ENCODE measurements at regions not wholly inside any gene's neighbourhood (a gene's known extent, or its start where the extent isn't known, plus 50 kb on each side); places are given as distances from the start of the nearest gene placed in this dataset.

DNA sequence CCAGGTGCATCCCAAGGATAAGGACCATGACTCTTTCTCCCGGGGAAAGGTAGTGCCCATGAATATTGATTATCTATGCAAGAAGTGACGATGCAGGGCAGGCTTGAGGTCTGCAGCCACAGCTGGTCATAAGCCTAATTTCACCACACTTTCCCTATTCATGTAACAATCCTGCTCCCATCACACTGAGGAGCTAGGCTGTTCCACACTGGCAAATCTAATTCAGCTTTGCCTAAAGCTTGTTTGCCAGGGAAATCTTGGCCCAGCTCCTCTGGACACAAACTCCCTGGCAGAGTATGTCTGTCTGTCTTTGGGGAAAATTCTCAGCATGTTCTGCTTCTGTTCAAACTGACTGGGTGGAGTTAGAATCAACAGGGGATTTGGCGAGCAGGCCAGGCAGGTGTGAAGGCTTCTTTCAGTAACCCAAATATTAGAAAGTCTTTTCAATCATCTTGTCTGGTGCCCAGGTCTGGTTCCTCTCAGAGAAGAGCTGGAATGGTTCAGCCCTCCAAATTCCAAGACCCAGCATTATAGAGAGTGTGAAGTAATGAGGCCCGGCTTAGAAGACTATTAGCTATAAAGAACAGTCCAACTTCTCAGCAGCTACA lies 88.5 kb upstream of the SPDL1 start:
- DNase-seq (ENCODE audit: low spot score) (no peak), ATAC-seq (no peak)
- Mint-ChIP-seq H3K4me3 (no peak overlapping the region), H3K27ac (no peak overlapping the region), H3K27me3 (ENCODE audit: low read depth) (no peaks in the 10 kb centered on the region), H3K4me1 (no peaks in the 10 kb centered on the region), H3K9me3 (peaks cover 6% of the 10 kb centered on the region), H3K36me3 (no peaks in the 10 kb centered on the region)
- TF ChIP-seq, protein P1, sequence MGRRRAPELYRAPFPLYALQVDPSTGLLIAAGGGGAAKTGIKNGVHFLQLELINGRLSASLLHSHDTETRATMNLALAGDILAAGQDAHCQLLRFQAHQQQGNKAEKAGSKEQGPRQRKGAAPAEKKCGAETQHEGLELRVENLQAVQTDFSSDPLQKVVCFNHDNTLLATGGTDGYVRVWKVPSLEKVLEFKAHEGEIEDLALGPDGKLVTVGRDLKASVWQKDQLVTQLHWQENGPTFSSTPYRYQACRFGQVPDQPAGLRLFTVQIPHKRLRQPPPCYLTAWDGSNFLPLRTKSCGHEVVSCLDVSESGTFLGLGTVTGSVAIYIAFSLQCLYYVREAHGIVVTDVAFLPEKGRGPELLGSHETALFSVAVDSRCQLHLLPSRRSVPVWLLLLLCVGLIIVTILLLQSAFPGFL (CRISPR knock-in tag; IDR thresholded peaks at IDR 0.05; ENCODE audit: borderline replicate concordance), result no peak
- TF ChIP-seq, protein P2, sequence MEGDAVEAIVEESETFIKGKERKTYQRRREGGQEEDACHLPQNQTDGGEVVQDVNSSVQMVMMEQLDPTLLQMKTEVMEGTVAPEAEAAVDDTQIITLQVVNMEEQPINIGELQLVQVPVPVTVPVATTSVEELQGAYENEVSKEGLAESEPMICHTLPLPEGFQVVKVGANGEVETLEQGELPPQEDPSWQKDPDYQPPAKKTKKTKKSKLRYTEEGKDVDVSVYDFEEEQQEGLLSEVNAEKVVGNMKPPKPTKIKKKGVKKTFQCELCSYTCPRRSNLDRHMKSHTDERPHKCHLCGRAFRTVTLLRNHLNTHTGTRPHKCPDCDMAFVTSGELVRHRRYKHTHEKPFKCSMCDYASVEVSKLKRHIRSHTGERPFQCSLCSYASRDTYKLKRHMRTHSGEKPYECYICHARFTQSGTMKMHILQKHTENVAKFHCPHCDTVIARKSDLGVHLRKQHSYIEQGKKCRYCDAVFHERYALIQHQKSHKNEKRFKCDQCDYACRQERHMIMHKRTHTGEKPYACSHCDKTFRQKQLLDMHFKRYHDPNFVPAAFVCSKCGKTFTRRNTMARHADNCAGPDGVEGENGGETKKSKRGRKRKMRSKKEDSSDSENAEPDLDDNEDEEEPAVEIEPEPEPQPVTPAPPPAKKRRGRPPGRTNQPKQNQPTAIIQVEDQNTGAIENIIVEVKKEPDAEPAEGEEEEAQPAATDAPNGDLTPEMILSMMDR (IDR thresholded peaks at IDR 0.05), result no peak
- TF ChIP-seq HMGA2 (CRISPR knock-in tag; IDR thresholded peaks at IDR 0.05) (no peak), GTF2I (CRISPR knock-in tag; conservative IDR thresholded peaks at IDR 0.05) (no peak), GRHL2 (CRISPR knock-in tag; IDR thresholded peaks at IDR 0.05; ENCODE audit: insufficient replicate concordance, severe bottlenecking) (no peak), ZNF671 (CRISPR knock-in tag; IDR thresholded peaks at IDR 0.05) (no peak), NFYB (CRISPR knock-in tag; conservative IDR thresholded peaks at IDR 0.05; ENCODE audit: low read depth) (no peak), SP1 (CRISPR knock-in tag; conservative IDR thresholded peaks at IDR 0.05) (no peak), FOXP1 (CRISPR knock-in tag; IDR thresholded peaks at IDR 0.05; ENCODE audit: borderline replicate concordance) (no peak), JAZF1 (CRISPR knock-in tag; IDR thresholded peaks at IDR 0.05) (no peak), ESRRA (CRISPR knock-in tag; IDR thresholded peaks at IDR 0.05; ENCODE audit: borderline replicate concordance) (no peak), ZNF423 (CRISPR knock-in tag; IDR thresholded peaks at IDR 0.05) (no peak), NR1H2 (CRISPR knock-in tag; IDR thresholded peaks at IDR 0.05) (no peak), MXD4 (CRISPR knock-in tag; IDR thresholded peaks at IDR 0.05; ENCODE audit: borderline replicate concordance) (no peak), JUN (CRISPR knock-in tag; IDR thresholded peaks at IDR 0.05) (no peak)
- TF ChIP-seq, protein P3, sequence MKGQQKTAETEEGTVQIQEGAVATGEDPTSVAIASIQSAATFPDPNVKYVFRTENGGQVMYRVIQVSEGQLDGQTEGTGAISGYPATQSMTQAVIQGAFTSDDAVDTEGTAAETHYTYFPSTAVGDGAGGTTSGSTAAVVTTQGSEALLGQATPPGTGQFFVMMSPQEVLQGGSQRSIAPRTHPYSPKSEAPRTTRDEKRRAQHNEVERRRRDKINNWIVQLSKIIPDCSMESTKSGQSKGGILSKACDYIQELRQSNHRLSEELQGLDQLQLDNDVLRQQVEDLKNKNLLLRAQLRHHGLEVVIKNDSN (CRISPR knock-in tag; IDR thresholded peaks at IDR 0.05), result no peak
- TF ChIP-seq, protein P4, sequence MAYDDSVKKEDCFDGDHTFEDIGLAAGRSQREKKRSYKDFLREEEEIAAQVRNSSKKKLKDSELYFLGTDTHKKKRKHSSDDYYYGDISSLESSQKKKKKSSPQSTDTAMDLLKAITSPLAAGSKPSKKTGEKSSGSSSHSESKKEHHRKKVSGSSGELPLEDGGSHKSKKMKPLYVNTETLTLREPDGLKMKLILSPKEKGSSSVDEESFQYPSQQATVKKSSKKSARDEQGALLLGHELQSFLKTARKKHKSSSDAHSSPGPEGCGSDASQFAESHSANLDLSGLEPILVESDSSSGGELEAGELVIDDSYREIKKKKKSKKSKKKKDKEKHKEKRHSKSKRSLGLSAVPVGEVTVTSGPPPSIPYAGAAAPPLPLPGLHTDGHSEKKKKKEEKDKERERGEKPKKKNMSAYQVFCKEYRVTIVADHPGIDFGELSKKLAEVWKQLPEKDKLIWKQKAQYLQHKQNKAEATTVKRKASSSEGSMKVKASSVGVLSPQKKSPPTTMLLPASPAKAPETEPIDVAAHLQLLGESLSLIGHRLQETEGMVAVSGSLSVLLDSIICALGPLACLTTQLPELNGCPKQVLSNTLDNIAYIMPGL (CRISPR knock-in tag; IDR thresholded peaks at IDR 0.05), result no peak
- POLR2A ChIA-PET, result no interaction called here
- CTCF ChIA-PET, result no interaction called here

DNA sequence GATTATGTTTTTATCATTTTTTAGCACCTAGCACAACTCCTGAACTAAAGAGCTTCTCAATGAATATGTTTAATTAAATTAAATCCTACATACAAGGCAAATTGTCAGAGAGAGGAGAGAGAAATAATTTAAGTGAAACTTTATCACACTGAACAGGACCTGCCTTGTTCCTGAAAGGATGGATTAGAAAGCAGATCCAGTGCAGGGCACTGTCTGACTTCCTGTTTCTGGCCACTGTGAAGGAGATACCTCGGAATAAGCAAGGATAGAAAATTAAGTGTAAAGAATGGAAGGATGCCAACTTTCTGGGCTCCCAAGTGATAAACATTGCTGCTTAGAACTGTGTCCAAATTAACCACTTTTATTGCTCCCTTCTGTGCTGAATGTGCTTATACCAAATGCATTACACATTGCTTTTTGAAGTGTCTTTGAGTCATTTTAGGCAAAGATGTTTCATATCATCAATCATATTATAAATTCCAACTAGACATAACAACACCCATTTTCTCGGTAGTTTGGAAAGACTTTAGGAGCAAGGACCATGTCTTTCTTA lies 89.1 kb upstream of the SPDL1 start:
- ATAC-seq (no peak), DNase-seq (ENCODE audit: low spot score) (no peak)
- ChIA-PET POLR2A (no interaction called here), CTCF (no interaction called here)
- Mint-ChIP-seq H3K27me3 (ENCODE audit: low read depth) (no peaks in the 10 kb centered on the region), H3K4me1 (no peaks in the 10 kb centered on the region), H3K4me3 (no peak overlapping the region), H3K36me3 (no peaks in the 10 kb centered on the region), H3K27ac (no peak overlapping the region), H3K9me3 (peaks cover 6% of the 10 kb centered on the region)
- no peak for TF ChIP-seq NFE2L1 (CRISPR knock-in tag; IDR thresholded peaks at IDR 0.05)
- TF ChIP-seq, protein P5, sequence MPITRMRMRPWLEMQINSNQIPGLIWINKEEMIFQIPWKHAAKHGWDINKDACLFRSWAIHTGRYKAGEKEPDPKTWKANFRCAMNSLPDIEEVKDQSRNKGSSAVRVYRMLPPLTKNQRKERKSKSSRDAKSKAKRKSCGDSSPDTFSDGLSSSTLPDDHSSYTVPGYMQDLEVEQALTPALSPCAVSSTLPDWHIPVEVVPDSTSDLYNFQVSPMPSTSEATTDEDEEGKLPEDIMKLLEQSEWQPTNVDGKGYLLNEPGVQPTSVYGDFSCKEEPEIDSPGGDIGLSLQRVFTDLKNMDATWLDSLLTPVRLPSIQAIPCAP (CRISPR knock-in tag; IDR thresholded peaks at IDR 0.05), result no peak
- no peak for TF ChIP-seq ATF1 (CRISPR knock-in tag; IDR thresholded peaks at IDR 0.05)
- TF ChIP-seq, protein P6, sequence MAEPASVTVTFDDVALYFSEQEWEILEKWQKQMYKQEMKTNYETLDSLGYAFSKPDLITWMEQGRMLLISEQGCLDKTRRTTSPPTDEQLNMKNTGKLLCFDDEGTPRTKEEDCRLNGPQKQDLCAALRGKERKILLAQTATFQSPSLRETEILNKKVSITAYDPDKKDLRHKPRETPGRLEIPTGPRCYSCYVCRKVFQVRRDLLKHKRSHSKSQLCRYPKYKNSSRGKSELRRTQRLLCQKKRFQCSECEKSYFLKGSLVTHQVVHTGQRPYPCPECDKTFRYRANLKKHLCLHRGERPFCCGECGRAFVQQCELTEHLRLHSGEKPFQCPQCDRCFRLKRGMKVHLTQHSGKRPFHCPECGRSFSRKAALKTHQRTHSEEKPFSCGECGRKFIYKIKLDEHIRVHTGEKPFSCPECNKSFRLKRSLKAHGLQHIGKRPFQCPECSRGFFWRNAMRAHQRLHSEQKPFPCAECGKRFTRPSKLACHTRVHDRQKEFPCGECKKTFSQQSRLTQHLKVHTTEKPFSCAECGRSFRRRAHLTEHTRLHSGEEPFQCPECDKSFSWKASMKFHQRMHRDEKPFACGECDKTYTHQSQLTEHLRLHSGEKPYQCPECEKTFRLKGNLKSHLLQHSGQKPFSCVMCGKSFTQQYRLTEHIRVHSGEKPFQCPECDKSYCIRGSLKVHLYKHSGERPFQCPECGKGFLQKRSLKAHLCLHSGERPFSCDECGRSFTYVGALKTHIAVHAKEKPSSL (CRISPR knock-in tag; conservative IDR thresholded peaks at IDR 0.05), result no peak
- TF ChIP-seq, protein P7, sequence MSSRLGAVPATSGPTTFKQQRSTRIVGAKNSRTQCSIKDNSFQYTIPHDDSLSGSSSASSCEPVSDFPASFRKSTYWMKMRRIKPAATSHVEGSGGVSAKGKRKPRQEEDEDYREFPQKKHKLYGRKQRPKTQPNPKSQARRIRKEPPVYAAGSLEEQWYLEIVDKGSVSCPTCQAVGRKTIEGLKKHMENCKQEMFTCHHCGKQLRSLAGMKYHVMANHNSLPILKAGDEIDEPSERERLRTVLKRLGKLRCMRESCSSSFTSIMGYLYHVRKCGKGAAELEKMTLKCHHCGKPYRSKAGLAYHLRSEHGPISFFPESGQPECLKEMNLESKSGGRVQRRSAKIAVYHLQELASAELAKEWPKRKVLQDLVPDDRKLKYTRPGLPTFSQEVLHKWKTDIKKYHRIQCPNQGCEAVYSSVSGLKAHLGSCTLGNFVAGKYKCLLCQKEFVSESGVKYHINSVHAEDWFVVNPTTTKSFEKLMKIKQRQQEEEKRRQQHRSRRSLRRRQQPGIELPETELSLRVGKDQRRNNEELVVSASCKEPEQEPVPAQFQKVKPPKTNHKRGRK (CRISPR knock-in tag; IDR thresholded peaks at IDR 0.05; ENCODE audit: borderline replicate concordance), result no peak

Data from WTC11 (cell line).